Stimulated activated naive B cell treated with anti-CD40 and anti-IgM and Interleukin-4, amounts not matched to agents 10 μg/mL and 1 μg/mL and 100 μg/mL, for 72 hours (primary cell): ENCODE measurements at regions not wholly inside any gene's neighbourhood (a gene's known extent, or its start where the extent isn't known, plus 50 kb on each side); places are given as distances from the start of the nearest gene placed in this dataset.
"Not testable (repeated sequence)": the region's sequence is repeated elsewhere in the genome, so short reads cannot be mapped to it uniquely, and the experiment has no call there.

Experiments used
- ATAC-seq, 2 donors: fragments of 150-1000 bp; cut with Tn5 transposase; replicated peaks; 2 replicates each; pipeline ENCODE4 v1.10.0; 2021; ENCODE audit warnings: moderate library complexity in 1 of 2
- DNase-seq: peaks from one replicate; pipeline ENCODE4 v3.0.0; 2021
- H3K27ac Mint-ChIP-seq: one replicate; pipeline ENCODE4 v1.8.0; 2022; ENCODE audit warnings: mild to moderate bottlenecking, mixed read lengths
- H3K27me3 Mint-ChIP-seq, 2 donors: one replicate each; pipeline ENCODE4 v1.8.0; 2022; ENCODE audit warnings: mixed read lengths in 2 of 2
- H3K36me3 Mint-ChIP-seq, 2 donors: one replicate each; pipeline ENCODE4 v1.8.0; 2022; ENCODE audit warnings: mixed read lengths in 2 of 2, mild to moderate bottlenecking in 1 of 2
- H3K4me1 Mint-ChIP-seq, 2 donors: one replicate each; pipeline ENCODE4 v1.8.0; 2022; ENCODE audit warnings: mixed read lengths in 2 of 2, mild to moderate bottlenecking in 1 of 2
- H3K4me3 Mint-ChIP-seq, 2 donors: one replicate each; pipeline ENCODE4 v1.8.0; 2022; ENCODE audit warnings: mild to moderate bottlenecking in 2 of 2, mixed read lengths in 2 of 2, moderate library complexity in 1 of 2
- H3K9me3 Mint-ChIP-seq, 2 donors: one replicate each; pipeline ENCODE4 v1.8.0; 2022; ENCODE audit warnings: mixed read lengths in 2 of 2, mild to moderate bottlenecking in 1 of 2

GRCh38 chr3:163438760-163439159, 1639.5 kb downstream of the SI start:
- no peaks in the 10 kb centered on the region for H3K36me3 Mint-ChIP-seq
- ATAC-seq: no peak
- DNase-seq: no peak
- H3K27me3 Mint-ChIP-seq: no peaks in the 10 kb centered on the region
- no peak overlapping the region for H3K27ac Mint-ChIP-seq
- H3K4me3 Mint-ChIP-seq: no peak overlapping the region
- H3K4me1 Mint-ChIP-seq: no peaks in the 10 kb centered on the region
- peaks cover 3 to 5% of the 10 kb centered on the region in 2 donors for H3K9me3 Mint-ChIP-seq

GRCh38 chr3:163422671-163423070, 1655.6 kb downstream of the SI start:
- H3K9me3 Mint-ChIP-seq: peaks cover 3 to 6% of the 10 kb centered on the region in 2 donors
- no peaks in the 10 kb centered on the region for H3K27me3 Mint-ChIP-seq
- no peak for ATAC-seq
- H3K4me3 Mint-ChIP-seq: no peak overlapping the region
- no peak overlapping the region for H3K27ac Mint-ChIP-seq
- DNase-seq: no peak
- H3K36me3 Mint-ChIP-seq: no peaks in the 10 kb centered on the region
- H3K4me1 Mint-ChIP-seq: no peaks in the 10 kb centered on the region

- no peak for DNase-seq
- no peak overlapping the region for H3K4me3 Mint-ChIP-seq
- no peaks in the 10 kb centered on the region for H3K36me3 Mint-ChIP-seq
- ATAC-seq: no peak
- H3K4me1 Mint-ChIP-seq: no peaks in the 10 kb centered on the region
- peaks cover 0 to 2% of the 10 kb centered on the region in 2 donors for H3K9me3 Mint-ChIP-seq
- H3K27ac Mint-ChIP-seq: no peak overlapping the region
- no peaks in the 10 kb centered on the region for H3K27me3 Mint-ChIP-seq
Measured at GRCh38 chr3:163391407-163392181, 1686.7 kb downstream of the SI start.

- no peak for ATAC-seq
- Mint-ChIP-seq H3K36me3 (no peaks in the 10 kb centered on the region), H3K4me1 (no peaks in the 10 kb centered on the region), H3K27ac (no peak overlapping the region), H3K9me3 (peaks cover 0 to 1% of the 10 kb centered on the region in 2 donors), H3K4me3 (no peak overlapping the region), H3K27me3 (no peaks in the 10 kb centered on the region)
- no peak for DNase-seq
Measured at GRCh38 chr3:163384383-163384782, 1693.9 kb downstream of the SI start.

- no peaks in the 10 kb centered on the region for H3K36me3 Mint-ChIP-seq
- no peak overlapping the region for H3K27ac Mint-ChIP-seq
- H3K4me1 Mint-ChIP-seq: no peaks in the 10 kb centered on the region
- ATAC-seq (no peak), DNase-seq (no peak)
- H3K4me3 Mint-ChIP-seq: no peak overlapping the region
- H3K27me3 Mint-ChIP-seq: no peaks in the 10 kb centered on the region
- peaks cover 0 to 1% of the 10 kb centered on the region in 2 donors for H3K9me3 Mint-ChIP-seq
Measured at GRCh38 chr3:163382183-163382582, 1696.1 kb downstream of the SI start.

GRCh38 chr3:163368168-163368567, 1710.1 kb downstream of the SI start:
- Mint-ChIP-seq H3K36me3 (no peaks in the 10 kb centered on the region), H3K4me1 (no peaks in the 10 kb centered on the region), H3K4me3 (no peak overlapping the region), H3K9me3 (no peaks in the 10 kb centered on the region), H3K27me3 (no peaks in the 10 kb centered on the region), H3K27ac (no peak overlapping the region)
- DNase-seq: no peak
- ATAC-seq: no peak

- no peak overlapping the region for H3K27ac Mint-ChIP-seq
- H3K36me3 Mint-ChIP-seq: no peaks in the 10 kb centered on the region
- H3K27me3 Mint-ChIP-seq: no peaks in the 10 kb centered on the region
- peaks cover 0 to 2% of the 10 kb centered on the region in 2 donors for H3K9me3 Mint-ChIP-seq
- no peak for DNase-seq
- H3K4me1 Mint-ChIP-seq: no peaks in the 10 kb centered on the region
- ATAC-seq: no peak
- H3K4me3 Mint-ChIP-seq: no peak overlapping the region
Measured at GRCh38 chr3:163364717-163365116, 1713.6 kb downstream of the SI start.

- no peak overlapping the region for H3K4me3 Mint-ChIP-seq
- H3K27me3 Mint-ChIP-seq: no peaks in the 10 kb centered on the region
Measured at GRCh38 chr3:163362151-163362550, 1716.1 kb downstream of the SI start.

GRCh38 chr3:163361357-163361878, 1716.9 kb downstream of the SI start:
- not testable (repeated sequence) for H3K27me3 Mint-ChIP-seq, H3K4me1 Mint-ChIP-seq, H3K9me3 Mint-ChIP-seq, DNase-seq, H3K27ac Mint-ChIP-seq, H3K4me3 Mint-ChIP-seq, H3K36me3 Mint-ChIP-seq, ATAC-seq

More at GRCh38 chr3:163362151-163362550, 1716.1 kb downstream of the SI start:
- H3K9me3 Mint-ChIP-seq: peaks cover 0 to 2% of the 10 kb centered on the region in 2 donors
- DNase-seq (no peak), ATAC-seq (no peak)
- no peak overlapping the region for H3K27ac Mint-ChIP-seq
- no peaks in the 10 kb centered on the region for H3K36me3 Mint-ChIP-seq
- H3K4me1 Mint-ChIP-seq: no peaks in the 10 kb centered on the region

GRCh38 chr3:163347944-163348343, 1730.4 kb downstream of the SI start:
- Mint-ChIP-seq H3K4me1 (no peaks in the 10 kb centered on the region), H3K9me3 (peaks cover under 1 to 8% of the 10 kb centered on the region in 2 donors), H3K36me3 (no peaks in the 10 kb centered on the region), H3K27ac (no peak overlapping the region), H3K4me3 (no peak overlapping the region), H3K27me3 (no peaks in the 10 kb centered on the region)
- DNase-seq: no peak
- no peak for ATAC-seq

GRCh38 chr3:163335429-163335828, 1742.9 kb downstream of the SI start:
- H3K36me3 Mint-ChIP-seq: no peaks in the 10 kb centered on the region
- H3K9me3 Mint-ChIP-seq: peaks cover 12 to 16% of the 10 kb centered on the region in 2 donors
- H3K4me1 Mint-ChIP-seq: no peaks in the 10 kb centered on the region
- H3K27me3 Mint-ChIP-seq: no peaks in the 10 kb centered on the region
- ATAC-seq (no peak), DNase-seq (no peak)
- no peak overlapping the region for H3K4me3 Mint-ChIP-seq
- H3K27ac Mint-ChIP-seq: no peak overlapping the region

GRCh38 chr3:163328680-163329079, 1749.6 kb downstream of the SI start:
- Mint-ChIP-seq H3K36me3 (no peaks in the 10 kb centered on the region), H3K27ac (no peak overlapping the region), H3K4me1 (no peaks in the 10 kb centered on the region), H3K27me3 (no peaks in the 10 kb centered on the region), H3K9me3 (peaks cover 3 to 18% of the 10 kb centered on the region in 2 donors), H3K4me3 (no peak overlapping the region)
- DNase-seq: no peak
- ATAC-seq: no peak

- no peak for DNase-seq
- H3K27me3 Mint-ChIP-seq: no peaks in the 10 kb centered on the region
- no peaks in the 10 kb centered on the region for H3K4me1 Mint-ChIP-seq
- no peaks in the 10 kb centered on the region for H3K36me3 Mint-ChIP-seq
- no peak for ATAC-seq
- peaks cover 2 to 17% of the 10 kb centered on the region in 2 donors for H3K9me3 Mint-ChIP-seq
- H3K4me3 Mint-ChIP-seq: no peak overlapping the region
- no peak overlapping the region for H3K27ac Mint-ChIP-seq
Measured at GRCh38 chr3:163327086-163327485, 1751.2 kb downstream of the SI start.

GRCh38 chr3:163315786-163316185, 1762.5 kb downstream of the SI start:
- ATAC-seq (no peak), DNase-seq (no peak)
- H3K4me3 Mint-ChIP-seq: no peak overlapping the region

GRCh38 chr3:163306405-163306804, 1771.9 kb downstream of the SI start:
- H3K27me3 Mint-ChIP-seq: no peaks in the 10 kb centered on the region
- no peaks in the 10 kb centered on the region for H3K36me3 Mint-ChIP-seq
- no peak for DNase-seq
- H3K27ac Mint-ChIP-seq: no peak overlapping the region
- H3K4me3 Mint-ChIP-seq: no peak overlapping the region
- peaks cover 18 to 24% of the 10 kb centered on the region in 2 donors for H3K9me3 Mint-ChIP-seq
- H3K4me1 Mint-ChIP-seq: no peaks in the 10 kb centered on the region
- no peak for ATAC-seq

More at GRCh38 chr3:163315786-163316185, 1762.5 kb downstream of the SI start:
- Mint-ChIP-seq H3K36me3 (no peaks in the 10 kb centered on the region), H3K27ac (no peak overlapping the region), H3K4me1 (no peaks in the 10 kb centered on the region), H3K27me3 (no peaks in the 10 kb centered on the region), H3K9me3 (peaks cover 9 to 24% of the 10 kb centered on the region in 2 donors)
